ENCODE measurements at regions not wholly inside any gene's neighbourhood (a gene's known extent, or its start where the extent isn't known, plus 50 kb on each side); places are given as distances from the start of the nearest gene placed in this dataset.

DNA sequence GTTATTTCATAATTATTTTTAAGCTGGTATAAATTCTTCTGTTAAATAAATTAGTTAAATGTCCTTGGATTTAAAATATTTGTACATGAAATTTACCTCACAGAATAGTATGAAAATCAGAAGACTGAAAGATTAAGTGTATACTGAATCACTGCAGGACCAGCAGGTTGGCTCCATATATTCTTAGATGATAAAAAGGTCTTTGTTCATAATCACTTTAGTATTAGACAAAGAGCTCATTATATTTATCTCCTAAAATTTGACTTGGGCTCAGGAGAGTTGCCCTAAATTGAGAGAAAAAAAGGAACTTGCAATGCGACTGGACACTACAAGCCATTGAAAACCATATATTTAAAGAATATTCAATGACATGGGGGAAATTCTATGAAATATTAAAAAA is 766.4 kb upstream of the CITED2 start:
- Histone ChIP-seq H3K27me3 (ENCODE audit: insufficient read depth, low read length) (no peaks in the 10 kb centered on the region), H3K9me3 (ENCODE audit: insufficient read depth, low read depth, low read length) (no peaks in the 10 kb centered on the region; the same call in 1 of the 2 replicates), H3K9ac (ENCODE audit: low read depth, low read length) (no peak overlapping the region), H3K27ac (ENCODE audit: low read depth, low read length) (no peak overlapping the region), H3K4me1 (ENCODE audit: insufficient read depth, low read length) (no peaks in the 10 kb centered on the region), H3K36me3 (ENCODE audit: insufficient read depth, low read length) (no peaks in the 10 kb centered on the region), H3K4me3 (ENCODE audit: low read length) (no peak overlapping the region)
- WGBS = no CpG with 5 or more reads among the region's 1 CpG

DNA sequence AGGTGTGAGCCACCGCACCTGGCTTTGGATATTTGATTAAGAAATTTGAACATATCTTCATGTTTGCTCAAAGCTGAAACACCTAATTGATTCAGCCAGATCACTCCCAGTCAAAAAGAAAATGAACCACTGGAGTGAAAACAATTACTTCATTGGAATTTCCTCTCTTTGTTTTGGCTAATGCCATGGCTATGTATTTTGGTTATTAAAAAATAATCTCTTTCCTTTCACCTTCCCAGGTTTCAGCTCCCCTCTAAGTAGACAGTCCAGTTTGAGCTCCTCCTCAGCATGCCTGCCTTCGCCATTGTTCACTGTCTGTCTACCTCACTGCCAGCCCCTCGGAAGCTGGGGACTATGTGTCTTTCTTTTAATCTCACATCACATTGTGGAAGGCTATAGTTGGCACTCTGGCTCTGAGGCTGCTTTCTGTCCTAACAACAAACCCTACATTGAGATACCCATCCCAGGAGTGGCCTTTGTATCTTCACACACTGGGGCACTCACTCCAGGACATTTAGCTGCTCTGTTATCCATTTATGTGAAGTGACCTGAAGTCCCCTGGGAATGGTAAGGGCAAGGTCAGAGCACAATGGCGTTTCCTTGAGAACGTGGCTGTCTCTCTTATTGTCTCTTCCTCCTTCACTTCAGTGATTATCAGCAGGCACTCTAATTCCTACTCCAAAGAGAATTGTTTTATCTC is 764.0 kb upstream of the CITED2 start:
- no peaks in the 10 kb centered on the region for H3K4me1 ChIP-seq (ENCODE audit: insufficient read depth, low read length)
- peaks cover 9% of the 10 kb centered on the region; the same call in 1 of the 2 replicates for H3K9me3 ChIP-seq (ENCODE audit: insufficient read depth, low read depth, low read length)
- 94% methylated on average over 5 of the region's 5 CpGs for WGBS
- no peak overlapping the region for H3K27ac ChIP-seq (ENCODE audit: low read depth, low read length)
- H3K4me3 ChIP-seq (ENCODE audit: low read length) = no peak overlapping the region
- no peaks in the 10 kb centered on the region for H3K27me3 ChIP-seq (ENCODE audit: insufficient read depth, low read length)
- H3K36me3 ChIP-seq (ENCODE audit: insufficient read depth, low read length) = no peaks in the 10 kb centered on the region
- H3K9ac ChIP-seq (ENCODE audit: low read depth, low read length) = no peak overlapping the region

DNA sequence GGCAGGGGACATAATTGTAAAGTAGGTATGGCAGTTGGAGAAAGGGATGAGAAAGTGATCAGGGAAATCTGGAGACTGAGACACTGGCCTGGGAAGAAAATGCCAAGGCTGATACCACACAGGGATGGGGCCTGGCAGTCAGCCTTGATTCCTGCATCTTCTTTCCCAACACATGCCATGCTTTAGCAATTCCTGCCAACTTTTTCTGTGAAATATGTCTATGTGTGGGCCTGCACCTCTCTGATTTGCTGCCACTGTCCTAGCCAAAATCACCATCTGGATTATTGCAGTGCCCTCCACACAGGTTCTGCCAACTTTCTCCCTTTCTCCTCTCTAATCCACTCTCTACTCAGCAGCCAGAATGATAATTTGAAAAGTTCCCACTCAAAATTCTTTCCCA is 759.8 kb upstream of the CITED2 start:
- Histone ChIP-seq H3K4me3 (ENCODE audit: low read length) (no peak overlapping the region), H3K27ac (ENCODE audit: low read depth, low read length) (no peak overlapping the region), H3K36me3 (ENCODE audit: insufficient read depth, low read length) (no peaks in the 10 kb centered on the region), H3K9me3 (ENCODE audit: insufficient read depth, low read depth, low read length) (peaks cover 23% of the 10 kb centered on the region; the same call in 1 of the 2 replicates), H3K27me3 (ENCODE audit: insufficient read depth, low read length) (no peaks in the 10 kb centered on the region), H3K9ac (ENCODE audit: low read depth, low read length) (no peak overlapping the region), H3K4me1 (ENCODE audit: insufficient read depth, low read length) (no peaks in the 10 kb centered on the region)

DNA sequence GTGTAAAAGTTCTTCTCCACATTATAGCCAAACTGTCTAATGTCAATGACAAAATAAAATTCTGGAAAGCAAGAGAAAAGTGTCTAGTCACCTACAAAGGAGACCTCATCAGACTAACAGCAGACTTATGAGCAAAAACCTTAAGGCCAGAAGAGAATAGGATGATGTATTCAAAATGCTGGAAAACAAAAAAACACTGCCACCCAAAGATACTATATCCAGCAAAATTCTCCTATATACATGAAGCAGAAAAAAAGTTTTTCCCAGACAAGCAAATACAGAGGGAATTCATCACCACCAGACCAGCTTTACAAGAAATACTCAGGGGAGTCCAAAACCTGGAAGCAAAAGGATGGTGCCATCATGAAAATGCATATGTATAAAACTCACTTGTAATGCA is 755.6 kb upstream of the CITED2 start:
- Histone ChIP-seq H3K36me3 (ENCODE audit: insufficient read depth, low read length) (no peaks in the 10 kb centered on the region), H3K27ac (ENCODE audit: low read depth, low read length) (no peak overlapping the region), H3K4me3 (ENCODE audit: low read length) (no peak overlapping the region), H3K27me3 (ENCODE audit: insufficient read depth, low read length) (no peaks in the 10 kb centered on the region), H3K4me1 (ENCODE audit: insufficient read depth, low read length) (no peaks in the 10 kb centered on the region), H3K9me3 (ENCODE audit: insufficient read depth, low read depth, low read length) (peaks cover 21% of the 10 kb centered on the region; the same call in 1 of the 2 replicates), H3K9ac (ENCODE audit: low read depth, low read length) (no peak overlapping the region)

DNA sequence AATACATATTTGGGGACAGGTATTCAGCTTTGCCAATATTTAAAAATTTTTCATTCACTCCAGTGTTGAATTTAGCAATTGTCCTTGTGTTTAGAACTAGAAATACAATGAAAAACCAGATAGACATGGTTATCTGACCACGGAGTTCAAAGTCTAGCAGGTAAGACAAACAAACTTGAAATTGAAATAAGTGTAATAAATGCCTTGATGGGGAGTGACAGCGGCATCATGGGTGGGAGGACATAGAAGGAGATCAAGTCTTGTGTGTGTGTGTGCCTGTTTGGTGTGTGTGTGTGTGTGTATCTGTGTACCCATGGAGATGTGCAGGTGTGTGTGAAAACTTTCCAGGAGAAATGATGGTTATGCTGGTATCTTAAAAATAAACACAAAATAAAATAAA is 750.0 kb upstream of the CITED2 start:
- peaks cover 6% of the 10 kb centered on the region; the same call in 1 of the 2 replicates for H3K9me3 ChIP-seq (ENCODE audit: insufficient read depth, low read depth, low read length)
- 91% methylated on average over 2 of the region's 2 CpGs for WGBS
- H3K4me1 ChIP-seq (ENCODE audit: insufficient read depth, low read length) = no peaks in the 10 kb centered on the region
- no peaks in the 10 kb centered on the region for H3K27me3 ChIP-seq (ENCODE audit: insufficient read depth, low read length)
- no peak overlapping the region for H3K9ac ChIP-seq (ENCODE audit: low read depth, low read length)
- no peaks in the 10 kb centered on the region for H3K36me3 ChIP-seq (ENCODE audit: insufficient read depth, low read length)
- H3K4me3 ChIP-seq (ENCODE audit: low read length) = no peak overlapping the region
- H3K27ac ChIP-seq (ENCODE audit: low read depth, low read length) = no peak overlapping the region

DNA sequence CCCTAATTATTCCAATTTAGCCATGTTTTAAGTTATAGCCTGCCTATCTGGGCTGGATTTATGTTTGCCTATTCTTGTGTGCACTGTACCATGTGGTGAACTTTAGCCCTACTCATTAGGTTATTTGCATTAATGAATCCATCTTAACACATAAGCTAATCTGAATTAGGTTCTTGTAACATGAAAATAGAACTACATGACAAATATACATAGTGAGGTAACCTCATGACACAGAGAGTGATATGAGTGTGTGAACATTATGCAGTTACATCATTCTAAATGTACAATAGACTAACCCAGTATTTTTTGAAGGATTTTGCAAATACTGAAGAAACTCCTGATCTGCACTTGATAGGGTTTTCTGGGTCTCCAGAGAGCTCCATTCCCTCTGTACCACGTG is 733.7 kb upstream of the CITED2 start:
- 100% methylated on average over 1 of the region's 1 CpG for WGBS
- Histone ChIP-seq H3K9me3 (ENCODE audit: insufficient read depth, low read depth, low read length) (no peaks in the 10 kb centered on the region), H3K27me3 (ENCODE audit: insufficient read depth, low read length) (no peaks in the 10 kb centered on the region), H3K4me3 (ENCODE audit: low read length) (no peak overlapping the region), H3K9ac (ENCODE audit: low read depth, low read length) (no peak overlapping the region), H3K4me1 (ENCODE audit: insufficient read depth, low read length) (peaks cover 37% of the 10 kb centered on the region), H3K27ac (ENCODE audit: low read depth, low read length) (no peak overlapping the region), H3K36me3 (ENCODE audit: insufficient read depth, low read length) (no peaks in the 10 kb centered on the region)

DNA sequence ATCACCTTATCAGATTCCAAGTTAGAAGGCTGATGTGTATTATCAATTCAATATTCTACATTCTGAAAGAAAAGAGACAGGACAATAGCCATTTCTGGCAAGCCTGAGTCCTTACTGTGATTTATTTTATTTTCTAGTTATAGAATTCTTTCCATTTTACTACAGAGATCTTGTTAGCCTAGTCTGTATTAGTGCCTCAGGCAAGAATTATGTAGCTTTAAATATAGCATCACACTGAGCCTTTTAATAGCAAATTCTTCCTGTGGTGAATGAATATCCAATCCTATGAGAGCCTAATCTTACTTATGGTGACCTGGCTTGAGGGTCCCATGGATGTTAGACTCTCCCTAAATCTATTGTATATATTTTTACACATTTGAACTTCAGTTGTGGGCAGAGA is 732.8 kb upstream of the CITED2 start:
- Histone ChIP-seq H3K36me3 (ENCODE audit: insufficient read depth, low read length) (no peaks in the 10 kb centered on the region), H3K4me1 (ENCODE audit: insufficient read depth, low read length) (peaks cover 37% of the 10 kb centered on the region), H3K9me3 (ENCODE audit: insufficient read depth, low read depth, low read length) (no peaks in the 10 kb centered on the region), H3K27me3 (ENCODE audit: insufficient read depth, low read length) (no peaks in the 10 kb centered on the region), H3K27ac (ENCODE audit: low read depth, low read length) (no peak overlapping the region), H3K4me3 (ENCODE audit: low read length) (no peak overlapping the region), H3K9ac (ENCODE audit: low read depth, low read length) (no peak overlapping the region)

DNA sequence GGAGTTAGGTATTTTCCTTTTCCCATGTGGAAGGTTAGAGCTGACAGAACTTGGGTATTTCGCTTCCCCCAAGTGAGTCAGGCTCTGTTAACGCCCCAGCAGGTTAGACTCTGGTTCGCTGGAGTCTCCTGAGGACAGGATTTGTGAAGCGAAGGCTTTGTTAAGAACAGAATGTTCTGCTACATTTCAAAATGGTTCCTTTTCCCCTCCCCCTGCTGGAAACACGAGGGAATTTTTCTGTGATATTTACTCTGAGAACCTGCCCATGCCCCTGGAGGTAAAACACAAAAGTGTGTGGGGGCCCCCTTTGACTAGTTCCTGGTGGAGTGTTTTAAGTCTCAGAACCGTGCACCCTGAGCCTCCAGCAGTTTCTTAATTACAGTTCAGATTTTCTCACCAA is 731.4 kb upstream of the CITED2 start:
- WGBS = 58% methylated on average over 6 of the region's 6 CpGs
- Histone ChIP-seq H3K4me3 (ENCODE audit: low read length) (no peak overlapping the region), H3K36me3 (ENCODE audit: insufficient read depth, low read length) (no peaks in the 10 kb centered on the region), H3K9me3 (ENCODE audit: insufficient read depth, low read depth, low read length) (no peaks in the 10 kb centered on the region), H3K27ac (ENCODE audit: low read depth, low read length) (peak overlapping the region; percentile 9; the same call in 1 of the 2 replicates), H3K4me1 (ENCODE audit: insufficient read depth, low read length) (peaks cover 37% of the 10 kb centered on the region), H3K9ac (ENCODE audit: low read depth, low read length) (peak overlapping the region; percentile 5; the same call in 1 of the 2 replicates), H3K27me3 (ENCODE audit: insufficient read depth, low read length) (no peaks in the 10 kb centered on the region)

DNA sequence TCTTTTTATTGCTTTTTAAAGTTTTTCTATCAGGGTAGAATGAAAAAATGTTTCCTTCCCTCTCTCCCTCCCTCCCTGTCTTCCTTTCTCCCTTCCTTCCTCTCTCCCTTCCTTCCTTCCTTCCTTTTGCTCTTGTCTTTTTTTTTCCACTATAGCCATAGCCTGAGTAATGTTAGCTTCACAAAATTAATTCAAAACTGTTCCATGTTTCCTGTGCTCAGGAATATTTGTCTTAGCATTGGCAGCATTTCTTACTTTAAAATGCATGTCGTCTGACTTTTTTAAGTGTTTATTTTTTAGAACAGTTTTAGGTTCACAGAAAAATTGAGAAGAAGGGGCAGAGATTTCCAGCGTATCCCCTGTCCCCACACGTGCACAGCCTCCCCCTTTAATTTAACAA is 730.8 kb upstream of the CITED2 start:
- no peaks in the 10 kb centered on the region for H3K36me3 ChIP-seq (ENCODE audit: insufficient read depth, low read length)
- WGBS = 90% methylated on average over 3 of the region's 3 CpGs
- H3K4me1 ChIP-seq (ENCODE audit: insufficient read depth, low read length) = peaks cover 35% of the 10 kb centered on the region
- H3K27ac ChIP-seq (ENCODE audit: low read depth, low read length) = 0 out of 2 replicates have a peak overlapping the region, but pooled peaks have one; percentile 9
- no peak overlapping the region for H3K4me3 ChIP-seq (ENCODE audit: low read length)
- no peaks in the 10 kb centered on the region for H3K9me3 ChIP-seq (ENCODE audit: insufficient read depth, low read depth, low read length)
- no peaks in the 10 kb centered on the region for H3K27me3 ChIP-seq (ENCODE audit: insufficient read depth, low read length)
- H3K9ac ChIP-seq (ENCODE audit: low read depth, low read length) = no peak overlapping the region

DNA sequence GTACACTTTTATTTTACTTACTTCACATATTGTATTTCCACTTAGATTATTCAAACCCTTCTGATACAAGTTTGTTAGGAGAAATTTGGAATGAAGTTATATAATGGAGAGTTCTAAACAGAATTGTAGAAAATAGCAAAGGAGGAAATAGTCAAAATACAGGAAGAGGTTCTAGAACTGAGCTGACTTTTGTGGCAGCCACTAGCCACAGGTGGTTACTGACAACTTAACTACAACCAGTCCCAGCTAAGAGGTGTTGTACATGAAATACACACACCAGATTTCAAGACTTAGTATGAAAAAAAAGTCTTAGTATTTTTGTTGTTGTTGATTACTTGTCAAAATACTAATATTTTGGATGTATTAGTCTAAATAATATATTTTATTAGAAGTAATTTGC is 727.4 kb upstream of the CITED2 start:
- no peaks in the 10 kb centered on the region for H3K36me3 ChIP-seq (ENCODE audit: insufficient read depth, low read length)
- H3K9me3 ChIP-seq (ENCODE audit: insufficient read depth, low read depth, low read length) = no peaks in the 10 kb centered on the region
- no peak overlapping the region for H3K27ac ChIP-seq (ENCODE audit: low read depth, low read length)
- H3K4me1 ChIP-seq (ENCODE audit: insufficient read depth, low read length) = peaks cover 21% of the 10 kb centered on the region
- H3K27me3 ChIP-seq (ENCODE audit: insufficient read depth, low read length) = no peaks in the 10 kb centered on the region
- H3K4me3 ChIP-seq (ENCODE audit: low read length) = no peak overlapping the region
- H3K9ac ChIP-seq (ENCODE audit: low read depth, low read length) = no peak overlapping the region

DNA sequence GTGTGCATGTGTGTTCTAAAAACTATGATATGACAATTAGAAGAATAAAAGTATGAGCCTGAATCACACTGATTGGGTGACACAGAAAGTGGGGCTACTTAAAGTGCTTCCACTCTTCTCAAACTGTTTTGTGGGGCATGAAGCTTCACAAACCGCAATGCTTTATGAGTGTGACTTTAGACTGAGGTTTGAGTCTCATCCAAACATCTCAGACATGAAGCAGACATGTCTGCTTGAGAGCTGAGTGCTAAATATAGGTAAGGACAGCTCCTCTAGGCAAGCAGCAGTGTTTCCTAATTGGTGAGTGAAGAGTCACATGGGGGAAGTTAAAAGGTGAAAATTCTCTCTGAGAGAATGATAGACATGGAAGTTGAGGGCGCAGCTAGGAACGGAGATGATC is 726.9 kb upstream of the CITED2 start:
- Histone ChIP-seq H3K4me1 (ENCODE audit: insufficient read depth, low read length) (peaks cover 21% of the 10 kb centered on the region), H3K27ac (ENCODE audit: low read depth, low read length) (no peak overlapping the region)
- WGBS = 93% methylated on average over 3 of the region's 3 CpGs

DNA sequence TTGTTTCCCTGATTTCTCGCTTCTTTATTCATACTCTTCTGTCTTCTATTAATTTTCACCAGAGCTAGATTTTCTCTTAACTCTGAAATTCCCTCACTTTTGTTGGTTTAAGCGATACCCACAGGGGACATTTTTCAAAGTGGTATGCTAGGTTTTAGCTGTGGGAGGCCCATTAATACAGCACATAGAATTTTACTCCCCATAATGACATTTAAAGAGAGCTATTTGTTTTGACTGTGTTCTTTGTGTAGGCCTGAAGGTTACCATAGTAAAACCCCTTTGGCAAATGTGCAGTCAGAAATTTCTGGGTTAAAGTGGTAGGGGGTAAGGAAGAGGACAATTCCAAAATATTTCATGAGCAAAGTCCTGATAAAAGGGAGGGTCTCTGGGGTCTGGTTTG is 721.1 kb upstream of the CITED2 start:
- H3K9ac ChIP-seq (ENCODE audit: low read depth, low read length) = 0 out of 2 replicates have a peak overlapping the region, but pooled peaks have one; percentile 6
- H3K4me3 ChIP-seq (ENCODE audit: low read length) = no peak overlapping the region
- no peaks in the 10 kb centered on the region for H3K27me3 ChIP-seq (ENCODE audit: insufficient read depth, low read length)
- 80% methylated on average over 1 of the region's 2 CpGs for WGBS
- peak overlapping the region; percentile 38 for H3K27ac ChIP-seq (ENCODE audit: low read depth, low read length)
- H3K9me3 ChIP-seq (ENCODE audit: insufficient read depth, low read depth, low read length) = no peaks in the 10 kb centered on the region
- no peaks in the 10 kb centered on the region for H3K36me3 ChIP-seq (ENCODE audit: insufficient read depth, low read length)
- H3K4me1 ChIP-seq (ENCODE audit: insufficient read depth, low read length) = peaks cover 27% of the 10 kb centered on the region

More for the DNA sequence above, 726.9 kb upstream of the CITED2 start:
- H3K27me3 ChIP-seq (ENCODE audit: insufficient read depth, low read length) = no peaks in the 10 kb centered on the region
- H3K9me3 ChIP-seq (ENCODE audit: insufficient read depth, low read depth, low read length) = no peaks in the 10 kb centered on the region
- H3K36me3 ChIP-seq (ENCODE audit: insufficient read depth, low read length) = no peaks in the 10 kb centered on the region
- H3K9ac ChIP-seq (ENCODE audit: low read depth, low read length) = no peak overlapping the region
- no peak overlapping the region for H3K4me3 ChIP-seq (ENCODE audit: low read length)
